HFF-Myc (cell line): ENCODE measurements at regions not wholly inside any gene's neighbourhood (a gene's known extent, or its start where the extent isn't known, plus 50 kb on each side); places are given as distances from the start of the nearest gene placed in this dataset.

Source experiments
- DNase-seq: peaks from one replicate; pipeline ENCODE4 v3.0.0-alpha.2; 2011; ENCODE audit warnings: low read depth; ENCODE audit errors: extremely low read depth
- H3K4me3 ChIP-seq: replicated peaks from 2 replicates; pipeline ENCODE4 v1.5.1; 2011; ENCODE audit warnings: low read depth, mild to moderate bottlenecking, control low read depth, low read length
- CTCF ChIP-seq: IDR thresholded peaks from 2 replicates; pipeline ENCODE4 v1.5.1; 2012; ENCODE audit warnings: mild to moderate bottlenecking, low read depth, low read length, control low read depth; ENCODE audit errors: missing control alignments

DNA sequence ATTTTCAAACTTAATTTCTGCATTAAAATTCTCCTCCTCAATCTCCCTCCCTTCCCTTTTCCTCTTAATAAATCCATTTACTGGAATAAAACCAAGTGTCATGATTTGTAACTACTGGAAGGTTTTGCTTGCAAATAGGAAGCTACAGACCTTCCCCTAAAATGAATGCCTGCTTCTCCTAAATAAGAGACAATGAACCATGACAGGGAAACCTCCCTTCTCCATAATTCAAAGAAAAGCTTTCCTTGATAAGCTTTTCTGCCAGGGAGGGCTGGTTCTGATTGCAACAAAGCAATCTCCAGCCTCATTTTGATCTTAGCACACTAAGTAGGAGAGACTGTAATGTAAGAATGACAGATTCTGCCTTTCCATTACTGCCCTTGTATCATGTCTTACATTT is 111.0 kb upstream of the CDH20 start:
- DNase-seq: no peak
- H3K4me3 ChIP-seq: no peak overlapping the region
- TF ChIP-seq CTCF: no peak

- H3K4me3 ChIP-seq: no peak overlapping the region
- no peak for DNase-seq
- no peak for TF ChIP-seq CTCF
Measured at GRCh38 chr18:61225336-61225735, 107.9 kb upstream of the CDH20 start.

GRCh38 chr18:61236356-61237057 is 96.7 kb upstream of the CDH20 start:
- DNase-seq: no peak
- no peak for TF ChIP-seq CTCF
- no peak overlapping the region for H3K4me3 ChIP-seq

DNA sequence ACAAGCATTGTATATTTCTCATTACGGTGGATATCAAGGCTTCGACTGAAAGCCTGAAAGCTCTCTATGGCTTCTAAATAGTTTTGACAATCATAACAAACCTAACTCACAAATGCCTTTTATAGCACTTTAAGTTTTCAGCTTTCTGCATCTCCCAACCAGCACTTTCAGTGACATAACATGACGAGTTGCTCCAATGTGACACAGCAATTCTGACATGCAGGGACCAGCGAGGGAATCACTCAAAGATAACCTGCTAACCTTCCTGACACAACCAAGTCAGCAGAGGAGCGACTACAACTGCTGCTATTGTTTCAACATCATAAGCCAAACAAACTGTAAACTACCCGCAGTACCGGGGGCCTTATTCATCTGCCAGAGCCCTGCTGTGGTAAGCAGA is 95.7 kb upstream of the CDH20 start:
- no peak for DNase-seq

DNA sequence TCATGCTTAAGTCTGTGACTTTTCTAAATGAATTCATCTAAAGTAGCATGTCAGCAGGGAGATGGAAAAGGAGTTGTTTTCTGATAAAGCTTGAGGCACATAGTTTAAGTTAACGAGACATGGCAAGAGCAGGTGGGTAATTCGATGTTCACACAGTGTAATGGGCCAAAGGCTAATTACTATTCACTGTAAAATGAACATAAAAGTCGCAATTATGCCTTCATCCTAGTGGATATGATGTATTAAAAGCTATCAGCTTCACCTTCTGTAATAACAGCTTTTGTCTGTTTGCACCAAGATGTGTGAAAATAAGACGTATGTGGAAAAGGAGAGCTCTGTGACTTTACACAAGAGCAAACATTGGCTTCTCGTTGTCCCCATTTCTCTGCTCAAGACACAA is 94.2 kb upstream of the CDH20 start:
- no peak overlapping the region for H3K4me3 ChIP-seq
- DNase-seq: no peak
- TF ChIP-seq CTCF: no peak

More for the DNA sequence above, 95.7 kb upstream of the CDH20 start:
- no peak for TF ChIP-seq CTCF
- H3K4me3 ChIP-seq: no peak overlapping the region

DNA sequence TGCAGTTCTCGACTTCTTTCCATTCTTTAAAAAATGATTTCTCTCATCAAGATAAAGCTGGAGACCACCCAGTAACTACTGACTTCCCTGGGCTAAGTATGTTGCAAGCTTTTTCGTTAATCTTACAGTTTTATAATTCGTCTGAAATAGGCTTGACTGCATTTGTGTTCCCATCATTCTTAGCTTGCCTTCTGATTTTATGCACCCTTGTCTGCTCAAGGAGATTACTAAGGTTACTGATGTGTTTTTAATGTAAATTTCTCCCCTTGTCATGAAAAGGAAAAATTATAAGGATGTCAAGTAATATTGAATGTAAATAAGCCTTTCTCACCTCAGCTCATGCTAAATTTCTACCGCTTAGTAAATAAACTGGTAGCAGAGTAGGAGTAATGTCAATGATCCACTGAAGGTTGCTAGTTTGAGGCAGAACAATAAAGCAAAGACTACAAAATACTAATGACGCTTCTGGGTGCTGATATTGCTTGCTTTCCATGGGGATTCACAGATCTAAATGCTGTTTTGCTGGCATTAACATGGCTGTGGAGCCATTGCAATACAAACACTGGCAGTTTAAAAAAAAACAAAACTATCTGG is 91.9 kb upstream of the CDH20 start:
- no peak for TF ChIP-seq CTCF
- no peak overlapping the region for H3K4me3 ChIP-seq

More for the DNA sequence above, 91.9 kb upstream of the CDH20 start:
- no peak for DNase-seq
